Heart right ventricle (tissue), 16 donors: ENCODE measurements at regions not wholly inside any gene's neighbourhood (a gene's known extent, or its start where the extent isn't known, plus 50 kb on each side); places are given as distances from the start of the nearest gene placed in this dataset.

Source experiments
- ATAC-seq, 8 donors: fragments of 200-7000 bp; cut with Tn5 transposase; one replicate each; pipeline ENCODE4 v1.9.1; 2020; ENCODE audit warnings: mild to moderate bottlenecking in 8 of 8, moderate library complexity in 8 of 8, moderate number of reproducible peaks in 1 of 8
- DNase-seq, 2 donors: peaks; one replicate each; pipeline ENCODE4 v3.0.0-alpha.2; 2020
- H3K27ac ChIP-seq, 10 donors: fragments of 200-600 bp; sonication (generic) in 2 of 10; one replicate each; pipeline versions ENCODE4 v1.5.0 to v1.8.0; 2020 to 2022; ENCODE audit warnings: mild to moderate bottlenecking in 3 of 10
- H3K27me3 ChIP-seq, 7 donors: fragments of 200-600 bp; one replicate each; pipeline ENCODE4 v1.8.0; 2021 to 2022; ENCODE audit warnings: mild to moderate bottlenecking in 2 of 7
- H3K36me3 ChIP-seq, 9 donors: fragments of 200-600 bp; sonication (generic) in 1 of 9; one replicate each; pipeline versions ENCODE4 v1.5.0 to v1.8.0; 2020 to 2022; ENCODE audit warnings: mild to moderate bottlenecking in 2 of 9
- H3K4me1 ChIP-seq, 9 donors: fragments of 200-600 bp; sonication (generic) in 1 of 9; one replicate each; pipeline versions ENCODE4 v1.5.0 to v1.8.0; 2020 to 2022; ENCODE audit warnings: mild to moderate bottlenecking in 4 of 9
- H3K4me3 ChIP-seq, 10 donors: fragments of 200-600 bp; sonication (generic) in 2 of 10; one replicate each; pipeline versions ENCODE4 v1.5.0 to v1.8.0; 2020 to 2022; ENCODE audit warnings: mild to moderate bottlenecking in 7 of 10, moderate library complexity in 2 of 10
- H3K9me3 ChIP-seq, 11 donors: fragments of 200-600 bp in 10 of 11; sonication (generic) in 2 of 11; one replicate each; pipeline versions ENCODE4 v1.5.0 to v1.8.0; 2013 to 2022; ENCODE audit warnings: mild to moderate bottlenecking in 2 of 11, control low read depth in 1 of 11, moderate library complexity in 1 of 11
- WGBS, 2 donors: extraction: QIAGEN DNeasy Blood & Tissue Kit; methylation state at CpG; one replicate each; pipeline ENCODE4 v1.1.7; 2013; ENCODE audit warnings: inconsistent platforms in 1 of 2; 5-methylcytosine and 5-hydroxymethylcytosine counted together
- intact Hi-C, 10 donors: fragments of 100-400 bp; cut with DNase I; formaldehyde crosslinking; loops; one replicate each; pipeline versions ENCODE4 v1.11.1 to v1.14.2; 2022
- TF ChIP-seq, protein P1 (sequence below), 9 donors: fragments of 200-600 bp; sonication (generic) in 2 of 9; IDR thresholded peaks; one replicate each; pipeline versions ENCODE4 v1.5.0 to v1.8.0; 2021 to 2022; ENCODE audit warnings: antibody characterized with exemption in 9 of 9, mild to moderate bottlenecking in 5 of 9, moderate library complexity in 1 of 9
- donor health status: Arrhythmogenic right ventricular cardiomyopathy.
- donor health status: ischemic (EF 13 %, LVEDD 7.1; RV severe dilation, severe dysfunction).
- donor health status: healthy with polysubstance abuse.
- donor health status: DM: no; HTN: yes; CAD: no.
- donor health status: DM: no; HTN: no; CAD: no.
- donor health status: ischemic (EF 25% LVEDD 6.9; RV normal size, moderate dysfunction).
- donor health status: ischemic (EF 25% LVEDD 5.7; RV mildly dilated, moderate dysfunction).
- donor health status: healthy.
- donor health status: DM: yes; HTN: yes; CAD: no.
- donor health status: Ischemic cardiomyopathy.
- donor health status: ischemic (EF 35%, LVEDD 5.7; RV mildly dilated, moderate dysfunction).
- donor health status: nonischemic (EF 11% LVEDD 7.7; RV severe dilation, severe dysfunction).
- donor health status: DM: yes; HTN: yes; CAD: no.
- donor health status: PGD.
- donor health status: ischemic (EF 29% LVEDD 5.4; RV normal size, mild dysfunction).
- donor health status: nonischemic (EF 23%, LVEDD 6.1; RV moderate dilation, normal function).

DNA sequence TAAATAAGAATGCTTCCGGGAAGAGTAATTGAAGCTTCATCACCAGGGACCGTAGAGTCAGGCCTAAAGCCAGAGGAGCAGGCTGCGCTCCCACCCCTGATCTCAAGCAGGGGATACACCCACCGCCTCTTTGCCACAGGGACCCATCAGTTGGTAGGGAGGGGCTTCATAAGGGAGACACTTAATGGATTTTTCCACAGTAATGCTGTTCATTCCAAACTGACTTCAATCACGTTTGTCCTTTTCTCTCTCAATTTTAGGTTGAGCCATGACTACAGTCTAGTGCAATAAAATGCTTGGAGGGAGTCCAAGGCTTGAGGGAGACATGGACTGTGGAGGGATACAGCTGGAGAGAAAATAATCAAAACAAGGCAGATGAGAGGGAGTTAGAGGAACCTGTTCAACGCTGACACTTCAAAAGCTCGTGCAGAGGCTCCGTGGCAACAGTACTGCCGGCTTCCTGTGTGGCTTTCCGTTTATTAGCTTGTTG lies 111.5 kb downstream of the SEC16B start:
- H3K36me3 ChIP-seq: no peaks in the 10 kb centered on the region
- H3K4me3 ChIP-seq: no peak overlapping the region
- WGBS, 2 donors: 41 to 55% methylated on average over 10 of the region's 10 CpGs
- TF ChIP-seq, protein P1, sequence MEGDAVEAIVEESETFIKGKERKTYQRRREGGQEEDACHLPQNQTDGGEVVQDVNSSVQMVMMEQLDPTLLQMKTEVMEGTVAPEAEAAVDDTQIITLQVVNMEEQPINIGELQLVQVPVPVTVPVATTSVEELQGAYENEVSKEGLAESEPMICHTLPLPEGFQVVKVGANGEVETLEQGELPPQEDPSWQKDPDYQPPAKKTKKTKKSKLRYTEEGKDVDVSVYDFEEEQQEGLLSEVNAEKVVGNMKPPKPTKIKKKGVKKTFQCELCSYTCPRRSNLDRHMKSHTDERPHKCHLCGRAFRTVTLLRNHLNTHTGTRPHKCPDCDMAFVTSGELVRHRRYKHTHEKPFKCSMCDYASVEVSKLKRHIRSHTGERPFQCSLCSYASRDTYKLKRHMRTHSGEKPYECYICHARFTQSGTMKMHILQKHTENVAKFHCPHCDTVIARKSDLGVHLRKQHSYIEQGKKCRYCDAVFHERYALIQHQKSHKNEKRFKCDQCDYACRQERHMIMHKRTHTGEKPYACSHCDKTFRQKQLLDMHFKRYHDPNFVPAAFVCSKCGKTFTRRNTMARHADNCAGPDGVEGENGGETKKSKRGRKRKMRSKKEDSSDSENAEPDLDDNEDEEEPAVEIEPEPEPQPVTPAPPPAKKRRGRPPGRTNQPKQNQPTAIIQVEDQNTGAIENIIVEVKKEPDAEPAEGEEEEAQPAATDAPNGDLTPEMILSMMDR (IDR thresholded peaks at IDR 0.05): no peak
- ATAC-seq (no peak), DNase-seq (no peak)
- no peaks in the 10 kb centered on the region for H3K27me3 ChIP-seq
- H3K27ac ChIP-seq: no peak overlapping the region
- intact Hi-C loops: no loop called here
- H3K4me1 ChIP-seq: peaks cover 0 to 6% (median 0%) of the 10 kb centered on the region in 9 donors
- H3K9me3 ChIP-seq: no peaks in the 10 kb centered on the region

DNA sequence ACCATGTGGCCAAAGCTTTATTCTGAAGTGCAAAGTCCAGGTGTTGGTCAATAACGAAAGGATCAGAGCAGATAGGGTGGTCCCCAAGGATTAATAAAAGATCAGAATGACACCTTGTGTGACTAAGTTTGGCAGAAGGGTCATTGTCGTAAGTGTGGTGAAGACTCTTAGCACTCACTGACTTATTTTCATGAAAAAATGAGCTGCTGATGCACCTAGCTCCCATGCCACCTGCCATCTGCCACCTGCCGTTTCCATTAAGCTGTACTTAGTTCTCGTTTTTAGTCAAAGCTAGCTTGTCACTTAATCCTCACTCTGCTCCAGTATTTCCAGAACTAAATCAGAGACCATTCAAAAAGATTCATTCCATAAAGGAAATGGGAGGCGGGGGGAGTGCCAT lies 112.6 kb downstream of the SEC16B start:
- H3K27ac ChIP-seq: no peak overlapping the region
- peaks cover 0 to 6% (median 0%) of the 10 kb centered on the region in 9 donors for H3K4me1 ChIP-seq
- H3K27me3 ChIP-seq: no peaks in the 10 kb centered on the region
- ATAC-seq: no peak
- H3K4me3 ChIP-seq: no peak overlapping the region
- TF ChIP-seq, protein P1 (IDR thresholded peaks at IDR 0.05): no peak
- H3K36me3 ChIP-seq: no peaks in the 10 kb centered on the region
- 83 to 84% methylated on average over 5 of the region's 5 CpGs for WGBS, 2 donors
- no peaks in the 10 kb centered on the region for H3K9me3 ChIP-seq
- DNase-seq: no peak
- intact Hi-C loops: no loop called here

DNA sequence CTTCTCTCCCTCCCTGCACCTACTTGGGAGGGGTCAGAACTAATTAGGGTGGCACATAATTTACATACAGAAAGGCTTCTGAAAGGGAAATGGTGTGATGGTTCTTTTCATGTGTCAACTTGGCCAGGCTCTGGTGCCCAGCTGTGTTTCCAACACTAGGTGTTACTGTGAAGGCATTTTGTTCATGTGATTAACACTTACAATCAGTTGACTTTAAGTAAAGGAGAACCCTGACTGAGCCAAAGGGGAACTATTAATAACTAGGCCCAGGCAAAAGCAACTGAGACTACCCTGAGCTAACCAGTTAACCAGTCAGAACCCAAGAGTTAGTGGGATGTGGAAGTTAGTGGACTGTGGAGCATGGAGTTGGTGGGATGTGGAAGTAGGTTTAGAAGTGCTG lies 114.9 kb downstream of the SEC16B start:
- H3K4me1 ChIP-seq: peaks cover 0 to 6% (median 0%) of the 10 kb centered on the region in 9 donors
- TF ChIP-seq, protein P1 (IDR thresholded peaks at IDR 0.05): peak in 2 of 9 donors; percentile 15 to 16
- H3K9me3 ChIP-seq: no peaks in the 10 kb centered on the region
- DNase-seq (peak in 1 of 2 donors; percentile 3), ATAC-seq (peak; percentile 38 to 95 (median 79))
- H3K27ac ChIP-seq: no peak overlapping the region
- H3K36me3 ChIP-seq: no peaks in the 10 kb centered on the region
- no peak overlapping the region for H3K4me3 ChIP-seq
- no peaks in the 10 kb centered on the region for H3K27me3 ChIP-seq
- intact Hi-C loops: no loop called here

DNA sequence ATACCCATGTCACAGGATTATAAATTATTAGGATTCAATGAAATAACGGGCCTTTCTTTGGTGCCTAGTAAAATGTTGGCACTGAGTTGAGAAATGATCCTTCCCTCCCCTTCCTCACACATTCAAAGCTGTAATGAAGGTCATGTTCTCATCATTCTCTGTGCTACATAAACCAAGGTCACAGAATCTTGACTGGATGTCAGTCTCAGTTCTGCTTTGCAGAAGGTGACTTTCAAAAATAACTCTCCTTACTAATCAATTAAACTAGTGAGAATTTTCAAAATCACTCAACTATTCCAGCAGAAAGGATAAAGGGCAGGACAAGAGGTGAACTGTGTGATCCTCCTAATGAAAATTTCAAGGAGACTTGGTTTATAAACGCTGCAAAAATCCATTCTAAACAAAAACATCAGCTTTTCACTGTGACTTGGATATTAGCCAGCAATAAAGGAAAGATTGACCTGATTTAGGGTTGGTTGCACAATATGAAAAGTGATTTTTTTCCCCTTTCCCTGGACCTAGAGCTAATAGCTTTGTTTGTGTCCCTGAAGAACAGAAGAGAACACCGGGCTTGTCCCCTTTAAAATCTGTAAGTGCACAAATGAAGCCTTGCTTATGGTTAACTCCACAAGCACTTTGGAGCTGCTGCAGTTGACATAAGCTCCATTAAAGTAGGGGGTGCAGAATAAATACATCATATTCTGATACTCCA lies 120.1 kb downstream of the SEC16B start:
- no peak for DNase-seq
- ATAC-seq: no peak
- no peaks in the 10 kb centered on the region for H3K9me3 ChIP-seq
- no peak overlapping the region for H3K4me3 ChIP-seq
- TF ChIP-seq, protein P1 (IDR thresholded peaks at IDR 0.05): no peak
- no peak overlapping the region for H3K27ac ChIP-seq
- intact Hi-C loops: no loop called here
- H3K27me3 ChIP-seq: no peaks in the 10 kb centered on the region
- 72 to 74% methylated on average over 3 of the region's 3 CpGs for WGBS, 2 donors
- no peaks in the 10 kb centered on the region for H3K4me1 ChIP-seq
- no peaks in the 10 kb centered on the region for H3K36me3 ChIP-seq
